Tibial artery (tissue), 4 donors: ENCODE measurements at regions not wholly inside any gene's neighbourhood (a gene's known extent, or its start where the extent isn't known, plus 50 kb on each side); places are given as distances from the start of the nearest gene placed in this dataset.

ENCODE experiments used
- DNase-seq, 2 donors: peaks; one replicate each; pipeline ENCODE4 v3.0.0-alpha.2; 2019
- H3K27ac ChIP-seq, 2 donors: fragments of 200-600 bp; sonication (generic) in 1 of 2; 1 replicate in 1 of 2; 2 replicates in 1 of 2; pipeline ENCODE4 v1.5.1; 2018 to 2019; ENCODE audit warnings: mild to moderate bottlenecking in 1 of 2
- H3K27me3 ChIP-seq, 2 donors: fragments of 200-600 bp; sonication (generic) in 1 of 2; one replicate each; pipeline versions ENCODE4 v1.5.1 to v1.6.0; 2016 to 2019
- H3K36me3 ChIP-seq, 3 donors: fragments of 200-600 bp; sonication (generic) in 2 of 3; one replicate each; pipeline ENCODE4 v1.5.1; 2016 to 2019; ENCODE audit warnings: mild to moderate bottlenecking in 2 of 3
- H3K4me1 ChIP-seq, 4 donors: fragments of 200-600 bp; sonication (generic) in 2 of 4; 1 replicate in 3 of 4; 2 replicates in 1 of 4; pipeline ENCODE4 v1.5.1; 2016 to 2019
- H3K4me3 ChIP-seq, 2 donors: fragments of 200-600 bp; sonication (generic) in 1 of 2; 1 replicate in 1 of 2; 2 replicates in 1 of 2; pipeline ENCODE4 v1.5.1; 2018 to 2019; ENCODE audit warnings: mild to moderate bottlenecking in 2 of 2
- H3K9me3 ChIP-seq, 3 donors: fragments of 200-600 bp; sonication (generic) in 1 of 3; one replicate each; pipeline ENCODE4 v1.5.1; 2016 to 2019
- CTCF ChIP-seq, 2 experiments: fragments of 200-600 bp in 1 of 2; fragments of 450-650 bp in 1 of 2; IDR thresholded peaks; one replicate each; pipeline ENCODE4 v1.5.1; 2017 to 2019; ENCODE audit warnings: antibody characterized with exemption in 2 of 2, mild to moderate bottlenecking in 1 of 2, moderate library complexity in 1 of 2
- intact Hi-C: fragments of 100-400 bp; cut with DNase I; formaldehyde crosslinking; loops from one replicate; pipeline ENCODE4 v1.15.0; 2023; ENCODE audit warnings: low total_unique reads

GRCh38 chr1:163771637-163772036, 449.9 kb downstream of the NUF2 start:
- H3K27ac ChIP-seq: no peak overlapping the region
- no peak for TF ChIP-seq CTCF (IDR thresholded peaks at IDR 0.05)
- no peaks in the 10 kb centered on the region for H3K27me3 ChIP-seq
- H3K4me3 ChIP-seq: no peak overlapping the region
- no peak for DNase-seq
- H3K36me3 ChIP-seq: no peaks in the 10 kb centered on the region
- intact Hi-C loops: no loop called here
- H3K9me3 ChIP-seq: no peaks in the 10 kb centered on the region
- H3K4me1 ChIP-seq: no peaks in the 10 kb centered on the region

GRCh38 chr1:163772246-163772645, 450.5 kb downstream of the NUF2 start:
- Histone ChIP-seq H3K4me1 (no peaks in the 10 kb centered on the region), H3K27ac (no peak overlapping the region), H3K36me3 (no peaks in the 10 kb centered on the region), H3K9me3 (no peaks in the 10 kb centered on the region), H3K4me3 (no peak overlapping the region), H3K27me3 (no peaks in the 10 kb centered on the region)
- intact Hi-C loops: no loop called here
- TF ChIP-seq CTCF (IDR thresholded peaks at IDR 0.05): no peak
- no peak for DNase-seq

- H3K4me1 ChIP-seq: no peaks in the 10 kb centered on the region
- H3K36me3 ChIP-seq: no peaks in the 10 kb centered on the region
- no peak for DNase-seq
- no peak for TF ChIP-seq CTCF (IDR thresholded peaks at IDR 0.05)
- H3K4me3 ChIP-seq: no peak overlapping the region
- H3K9me3 ChIP-seq: no peaks in the 10 kb centered on the region
- no peak overlapping the region for H3K27ac ChIP-seq
- intact Hi-C loops: no loop called here
- no peaks in the 10 kb centered on the region for H3K27me3 ChIP-seq
Measured at GRCh38 chr1:163773396-163773795, 451.6 kb downstream of the NUF2 start.

GRCh38 chr1:163774401-163774945, 452.7 kb downstream of the NUF2 start:
- no peak for DNase-seq
- H3K36me3 ChIP-seq: no peaks in the 10 kb centered on the region
- H3K9me3 ChIP-seq: no peaks in the 10 kb centered on the region
- H3K4me1 ChIP-seq: no peaks in the 10 kb centered on the region
- intact Hi-C loops: no loop called here
- H3K4me3 ChIP-seq: no peak overlapping the region
- TF ChIP-seq CTCF (IDR thresholded peaks at IDR 0.05): no peak
- H3K27ac ChIP-seq: no peak overlapping the region
- H3K27me3 ChIP-seq: no peaks in the 10 kb centered on the region

- Histone ChIP-seq H3K4me3 (no peak overlapping the region), H3K36me3 (no peaks in the 10 kb centered on the region), H3K27ac (no peak overlapping the region), H3K27me3 (no peaks in the 10 kb centered on the region), H3K9me3 (no peaks in the 10 kb centered on the region), H3K4me1 (no peaks in the 10 kb centered on the region)
- no peak for DNase-seq
- intact Hi-C loops: no loop called here
- TF ChIP-seq CTCF (IDR thresholded peaks at IDR 0.05): no peak
Measured at GRCh38 chr1:163774978-163775620, 453.3 kb downstream of the NUF2 start.
